ENCODE measurements at regions not wholly inside any gene's neighbourhood (a gene's known extent, or its start where the extent isn't known, plus 50 kb on each side); places are given as distances from the start of the nearest gene placed in this dataset.

GRCh38 chr21:35682904-35683549 is 377.3 kb downstream of the SETD4 start:
- no peak for DNase-seq

GRCh38 chr21:35681946-35682345 is 378.4 kb downstream of the SETD4 start:
- DNase-seq: no peak

- no peak for DNase-seq
These were observed 381.2 kb downstream of the SETD4 start for GRCh38 chr21:35679076-35679475.

- DNase-seq: no peak
These were observed 381.9 kb downstream of the SETD4 start for GRCh38 chr21:35678393-35678792.

GRCh38 chr21:35677298-35677841 is 383.0 kb downstream of the SETD4 start:
- DNase-seq: peak; percentile 17

GRCh38 chr21:35674895-35675470 is 385.3 kb downstream of the SETD4 start:
- DNase-seq: no peak

- DNase-seq: no peak
These were observed 386.1 kb downstream of the SETD4 start for GRCh38 chr21:35674091-35674671.

- DNase-seq: no peak
These were observed 388.0 kb downstream of the SETD4 start for GRCh38 chr21:35672313-35672712.

GRCh38 chr21:35664683-35665082 is 395.6 kb downstream of the SETD4 start:
- no peak for DNase-seq

GRCh38 chr21:35663856-35664606 is 396.3 kb downstream of the SETD4 start:
- DNase-seq: no peak

GRCh38 chr21:35658242-35658641 is 402.1 kb downstream of the SETD4 start:
- DNase-seq: no peak

- no peak for DNase-seq
These were observed 407.5 kb downstream of the SETD4 start for GRCh38 chr21:35652872-35653271.

- no peak for DNase-seq
These were observed 408.1 kb downstream of the SETD4 start for GRCh38 chr21:35652196-35652595.

GRCh38 chr21:35651196-35651595 is 409.1 kb downstream of the SETD4 start:
- DNase-seq: no peak

- peak; percentile 54 for DNase-seq
These were observed 411.1 kb downstream of the SETD4 start for GRCh38 chr21:35649186-35649585.

- DNase-seq: peak; percentile 87
These were observed 411.8 kb downstream of the SETD4 start for GRCh38 chr21:35648512-35648911.

- no peak for DNase-seq
These were observed 413.7 kb downstream of the SETD4 start for GRCh38 chr21:35646606-35647005.

GRCh38 chr21:35645991-35646390 is 414.3 kb downstream of the SETD4 start:
- DNase-seq: no peak

GRCh38 chr21:35644523-35644922 is 415.8 kb downstream of the SETD4 start:
- DNase-seq: no peak

GRCh38 chr21:35643176-35643575 is 417.1 kb downstream of the SETD4 start:
- DNase-seq: no peak

- no peak for DNase-seq
These were observed 418.9 kb downstream of the SETD4 start for GRCh38 chr21:35641271-35642016.

- peak; percentile 39 for DNase-seq
These were observed 422.9 kb downstream of the SETD4 start for GRCh38 chr21:35637431-35637830.

GRCh38 chr21:35635994-35636393 is 424.3 kb downstream of the SETD4 start:
- no peak for DNase-seq
